ENCODE measurements at regions not wholly inside any gene's neighbourhood (a gene's known extent, or its start where the extent isn't known, plus 50 kb on each side); places are given as distances from the start of the nearest gene placed in this dataset.

- no peaks in the 10 kb centered on the region for H3K27me3 ChIP-seq (ENCODE audit: insufficient read depth in 3 of 3, low read length in 2 of 3)
- H3K9me3 ChIP-seq = no peaks in the 10 kb centered on the region
- ATAC-seq (no peak), DNase-seq (no peak)
- no peak for TF ChIP-seq CTCF (IDR thresholded peaks at IDR 0.05)
- H3K4me3 ChIP-seq = no peak overlapping the region
- no peaks in the 10 kb centered on the region for H3K36me3 ChIP-seq (ENCODE audit: insufficient read depth in 1 of 2, low read depth in 1 of 2)
- intact Hi-C loops (cut with DNase I) = no loop called here
- no peak overlapping the region for H3K27ac ChIP-seq
- no peaks in the 10 kb centered on the region for H3K4me1 ChIP-seq
- 94 to 96% (median 96%) methylated on average over 2 of the region's 2 CpGs for WGBS, 3 donors
Measured at GRCh38 chr1:87521452-87521851, 192.8 kb downstream of the LMO4 start.

- no peak for TF ChIP-seq CTCF (IDR thresholded peaks at IDR 0.05)
- no peaks in the 10 kb centered on the region for H3K36me3 ChIP-seq (ENCODE audit: insufficient read depth in 1 of 2, low read depth in 1 of 2)
- intact Hi-C loops (cut with DNase I) = no loop called here
- H3K27ac ChIP-seq = no peak overlapping the region
- ATAC-seq = no peak
- 63 to 68% (median 66%) methylated on average over 3 of the region's 3 CpGs for WGBS, 3 donors
- no peaks in the 10 kb centered on the region for H3K4me1 ChIP-seq
- H3K27me3 ChIP-seq (ENCODE audit: insufficient read depth in 3 of 3, low read length in 2 of 3) = no peaks in the 10 kb centered on the region
- no peak overlapping the region for H3K4me3 ChIP-seq
- H3K9me3 ChIP-seq = no peaks in the 10 kb centered on the region
- no peak for DNase-seq
Measured at GRCh38 chr1:87523466-87523865, 194.8 kb downstream of the LMO4 start.

GRCh38 chr1:87524021-87524754 is 195.5 kb downstream of the LMO4 start:
- no peak for TF ChIP-seq CTCF (IDR thresholded peaks at IDR 0.05)
- no peak for DNase-seq
- Histone ChIP-seq H3K36me3 (ENCODE audit: insufficient read depth in 1 of 2, low read depth in 1 of 2) (no peaks in the 10 kb centered on the region), H3K27me3 (ENCODE audit: insufficient read depth in 3 of 3, low read length in 2 of 3) (no peaks in the 10 kb centered on the region), H3K4me1 (no peaks in the 10 kb centered on the region), H3K9me3 (no peaks in the 10 kb centered on the region), H3K4me3 (no peak overlapping the region), H3K27ac (no peak overlapping the region)
- intact Hi-C loops (cut with DNase I) = no loop called here
- no peak for ATAC-seq
- WGBS, 3 donors = 57 to 66% (median 58%) methylated on average over 14 of the region's 14 CpGs

- H3K4me3 ChIP-seq = no peak overlapping the region
- intact Hi-C loops (cut with DNase I) = no loop called here
- no peaks in the 10 kb centered on the region for H3K36me3 ChIP-seq (ENCODE audit: insufficient read depth in 1 of 2, low read depth in 1 of 2)
- no peaks in the 10 kb centered on the region for H3K9me3 ChIP-seq
- TF ChIP-seq CTCF (IDR thresholded peaks at IDR 0.05) = no peak
- ATAC-seq (no peak), DNase-seq (no peak)
- no peaks in the 10 kb centered on the region for H3K27me3 ChIP-seq (ENCODE audit: insufficient read depth in 3 of 3, low read length in 2 of 3)
- no peaks in the 10 kb centered on the region for H3K4me1 ChIP-seq
- WGBS, 3 donors = 94 to 96% (median 95%) methylated on average over 33 of the region's 33 CpGs
- no peak overlapping the region for H3K27ac ChIP-seq
Measured at GRCh38 chr1:87528754-87529517, 200.3 kb downstream of the LMO4 start.
